CD14-positive monocyte (primary cell): ENCODE measurements at regions not wholly inside any gene's neighbourhood (a gene's known extent, or its start where the extent isn't known, plus 50 kb on each side); places are given as distances from the start of the nearest gene placed in this dataset.

Source experiments
- DNase-seq, 3 donors: peaks; one replicate each; pipeline ENCODE4 v3.0.0-alpha.2; 2011 to 2022
- H2AFZ ChIP-seq: 2 replicates; pipeline ENCODE4 v1.6.0; 2012; ENCODE audit warnings: mild to moderate bottlenecking, low read depth, low read length, inconsistent platforms; ENCODE audit not compliant: insufficient read depth, poor library complexity, severe bottlenecking
- H3K27ac ChIP-seq, 2 donors: 1 replicate in 1 of 2; 2 replicates in 1 of 2; pipeline ENCODE4 v1.5.1; 2012 to 2013; ENCODE audit warnings: low read length in 2 of 2, control low read depth in 1 of 2, inconsistent platforms in 1 of 2, low read depth in 1 of 2, mild to moderate bottlenecking in 1 of 2
- H3K27me3 ChIP-seq, 2 donors: one replicate each; pipeline versions ENCODE4 v1.6.0 to v1.6.1; 2011 to 2013; ENCODE audit warnings: low read length in 2 of 2; ENCODE audit not compliant: control insufficient read depth in 2 of 2, insufficient read depth in 2 of 2
- H3K36me3 ChIP-seq, 2 donors: replicated peaks in 1 of 2; 1 replicate in 1 of 2; 2 replicates in 1 of 2; pipeline versions ENCODE4 v1.5.1 to v1.6.1; 2012 to 2013; ENCODE audit warnings: low read length in 2 of 2, control low read depth in 1 of 2, inconsistent platforms in 1 of 2, mild to moderate bottlenecking in 1 of 2; ENCODE audit not compliant: insufficient read depth in 2 of 2, control insufficient read depth in 1 of 2
- H3K4me1 ChIP-seq, 2 donors: 1 replicate in 1 of 2; 2 replicates in 1 of 2; pipeline versions ENCODE4 v1.5.1 to v1.6.1; 2012 to 2013; ENCODE audit warnings: low read length in 2 of 2, control low read depth in 1 of 2, inconsistent platforms in 1 of 2, mild to moderate bottlenecking in 1 of 2, moderate library complexity in 1 of 2; ENCODE audit not compliant: insufficient read depth in 2 of 2, control insufficient read depth in 1 of 2
- H3K4me2 ChIP-seq: replicated peaks from 2 replicates; pipeline ENCODE3; 2012; ENCODE audit warnings: low read length, moderate library complexity, mild to moderate bottlenecking; ENCODE audit not compliant: poor library complexity, severe bottlenecking; ENCODE audit errors: extremely low read depth
- H3K4me3 ChIP-seq, 3 experiments: fragments of 200-600 bp in 1 of 3; sonication (generic) in 1 of 3; replicated peaks in 1 of 3; 1 replicate in 2 of 3; 2 replicates in 1 of 3; pipeline ENCODE4 v1.5.1; 2011 to 2013; ENCODE audit warnings: low read length in 3 of 3, mild to moderate bottlenecking in 3 of 3, control low read depth in 2 of 3, low read depth in 2 of 3, inconsistent platforms in 1 of 3, moderate library complexity in 1 of 3
- H3K79me2 ChIP-seq: 2 replicates; pipeline ENCODE4 v1.6.0; 2012; ENCODE audit warnings: mild to moderate bottlenecking, control low read depth, inconsistent platforms, low read length, moderate library complexity; ENCODE audit not compliant: insufficient read depth
- H3K9ac ChIP-seq: 2 replicates; pipeline ENCODE4 v1.6.0; 2017; ENCODE audit warnings: low read length, mild to moderate bottlenecking; ENCODE audit not compliant: insufficient read depth, poor library complexity, severe bottlenecking
- H3K9me3 ChIP-seq, 2 donors: replicated peaks in 1 of 2; 1 replicate in 1 of 2; 2 replicates in 1 of 2; pipeline versions ENCODE4 v1.5.1 to v1.6.1; 2012 to 2013; ENCODE audit warnings: low read length in 2 of 2, control low read depth in 1 of 2; ENCODE audit not compliant: control insufficient read depth in 1 of 2, insufficient read depth in 1 of 2
- H4K20me1 ChIP-seq: 2 replicates; pipeline ENCODE4 v1.6.0; 2012; ENCODE audit warnings: mild to moderate bottlenecking, low read length, control low read depth, moderate library complexity; ENCODE audit not compliant: insufficient read depth
- H3K27ac Mint-ChIP-seq, 7 donors: one replicate each; pipeline ENCODE4 v1.8.0; 2020; ENCODE audit warnings: mild to moderate bottlenecking in 7 of 7, mixed read lengths in 7 of 7, moderate library complexity in 6 of 7, inconsistent platforms in 2 of 7
- H3K27me3 Mint-ChIP-seq, 3 donors: one replicate each; pipeline ENCODE4 v1.8.0; 2021 to 2022; ENCODE audit warnings: low read depth in 3 of 3, mild to moderate bottlenecking in 3 of 3, mixed read lengths in 3 of 3, moderate library complexity in 3 of 3, inconsistent platforms in 1 of 3
- H3K36me3 Mint-ChIP-seq, 2 donors: one replicate each; pipeline ENCODE4 v1.8.0; 2020; ENCODE audit warnings: mixed read lengths in 2 of 2, inconsistent platforms in 1 of 2, mild to moderate bottlenecking in 1 of 2
- H3K4me1 Mint-ChIP-seq: one replicate; pipeline ENCODE4 v1.8.0; 2020; ENCODE audit warnings: mild to moderate bottlenecking, mixed read lengths
- H3K4me3 Mint-ChIP-seq, 2 donors: one replicate each; pipeline ENCODE4 v1.8.0; 2020; ENCODE audit warnings: mild to moderate bottlenecking in 2 of 2, mixed read lengths in 2 of 2, moderate library complexity in 1 of 2
- H3K9me3 Mint-ChIP-seq, 7 donors: one replicate each; pipeline ENCODE4 v1.8.0; 2020 to 2022; ENCODE audit warnings: mixed read lengths in 7 of 7, mild to moderate bottlenecking in 6 of 7, moderate library complexity in 6 of 7, inconsistent platforms in 2 of 7
- WGBS: methylation state at CpG from one replicate; pipeline ENCODE4 v1.1.5; 2013; ENCODE audit warnings: missing lambda C conversion rate; ENCODE audit not compliant: insufficient coverage; 5-methylcytosine and 5-hydroxymethylcytosine counted together
- intact Hi-C, 2 donors: fragments of 100-400 bp; cut with micrococcal nuclease; formaldehyde crosslinking; loops; one replicate each; pipeline versions ENCODE4 v1.15.0 to v1.15.1; 2023
- TF ChIP-seq, protein P1 (sequence below): fragments of 200-600 bp; IDR thresholded peaks from one replicate; pipeline ENCODE4 v1.8.0; 2022; ENCODE audit warnings: antibody characterized with exemption, mild to moderate bottlenecking

DNA sequence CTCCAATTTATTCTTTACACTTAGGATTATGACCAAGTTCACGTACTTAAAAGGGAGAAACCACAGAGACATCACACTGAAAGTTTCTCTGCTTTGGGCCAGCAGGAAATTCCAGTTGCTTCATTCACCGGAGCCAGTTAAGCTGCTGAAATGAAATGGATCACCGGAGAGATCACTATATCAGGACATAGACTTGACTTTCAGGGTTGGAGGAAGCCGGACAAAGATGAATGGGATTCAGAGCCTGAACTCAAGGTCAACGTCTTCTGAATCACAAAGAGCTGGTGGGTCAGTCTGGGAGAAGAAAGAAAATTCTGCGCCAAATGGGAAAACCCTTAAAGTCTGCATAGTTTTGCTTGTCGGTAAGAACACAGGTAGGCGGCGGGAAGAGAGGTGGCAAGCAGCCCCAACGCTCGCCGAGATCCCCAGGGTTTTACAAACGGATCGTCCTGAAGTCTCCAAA, 81.9 kb upstream of the CCDC28A start:
- Histone ChIP-seq H3K9me3 (no peaks in the 10 kb centered on the region), H3K4me2 (peak overlapping the region; percentile 87), H3K36me3 (no peaks in the 10 kb centered on the region), H2AFZ (peak overlapping the region; percentile 85), H3K9ac (peak overlapping the region; percentile 76), H3K4me1 (peaks cover 13 to 17% of the 10 kb centered on the region in 2 donors), H3K27ac (no peak overlapping the region), H3K27me3 (peaks cover 3 to 23% of the 10 kb centered on the region in 2 donors), H3K79me2 (no peaks in the 10 kb centered on the region), H3K4me3 (peak overlapping the region; percentile 50 to 76 (median 76)), H4K20me1 (peaks cover 9% of the 10 kb centered on the region)
- intact Hi-C loops, result loop anchor here (5.0 to 10.0 kb wide), 3 partner anchors 81 to 99 kb away; partner anchors contain the start of gene CCDC28A (in 1 of the 2)
- peak overlapping the region; percentile 88 to 89 for H3K4me3 Mint-ChIP-seq
- peak overlapping the region in 2 of 7 donors; percentile 4 to 54 for H3K27ac Mint-ChIP-seq
- DNase-seq, result no peak
- H3K4me1 Mint-ChIP-seq, result peaks cover 12% of the 10 kb centered on the region
- peaks cover 0 to 3% (median 0%) of the 10 kb centered on the region in 7 donors for H3K9me3 Mint-ChIP-seq
- TF ChIP-seq, protein P1, sequence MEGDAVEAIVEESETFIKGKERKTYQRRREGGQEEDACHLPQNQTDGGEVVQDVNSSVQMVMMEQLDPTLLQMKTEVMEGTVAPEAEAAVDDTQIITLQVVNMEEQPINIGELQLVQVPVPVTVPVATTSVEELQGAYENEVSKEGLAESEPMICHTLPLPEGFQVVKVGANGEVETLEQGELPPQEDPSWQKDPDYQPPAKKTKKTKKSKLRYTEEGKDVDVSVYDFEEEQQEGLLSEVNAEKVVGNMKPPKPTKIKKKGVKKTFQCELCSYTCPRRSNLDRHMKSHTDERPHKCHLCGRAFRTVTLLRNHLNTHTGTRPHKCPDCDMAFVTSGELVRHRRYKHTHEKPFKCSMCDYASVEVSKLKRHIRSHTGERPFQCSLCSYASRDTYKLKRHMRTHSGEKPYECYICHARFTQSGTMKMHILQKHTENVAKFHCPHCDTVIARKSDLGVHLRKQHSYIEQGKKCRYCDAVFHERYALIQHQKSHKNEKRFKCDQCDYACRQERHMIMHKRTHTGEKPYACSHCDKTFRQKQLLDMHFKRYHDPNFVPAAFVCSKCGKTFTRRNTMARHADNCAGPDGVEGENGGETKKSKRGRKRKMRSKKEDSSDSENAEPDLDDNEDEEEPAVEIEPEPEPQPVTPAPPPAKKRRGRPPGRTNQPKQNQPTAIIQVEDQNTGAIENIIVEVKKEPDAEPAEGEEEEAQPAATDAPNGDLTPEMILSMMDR, result no peak
- 71% methylated on average over 13 of the region's 14 CpGs for WGBS
- H3K27me3 Mint-ChIP-seq, result peaks cover 26 to 34% (median 31%) of the 10 kb centered on the region in 3 donors
- no peaks in the 10 kb centered on the region for H3K36me3 Mint-ChIP-seq

DNA sequence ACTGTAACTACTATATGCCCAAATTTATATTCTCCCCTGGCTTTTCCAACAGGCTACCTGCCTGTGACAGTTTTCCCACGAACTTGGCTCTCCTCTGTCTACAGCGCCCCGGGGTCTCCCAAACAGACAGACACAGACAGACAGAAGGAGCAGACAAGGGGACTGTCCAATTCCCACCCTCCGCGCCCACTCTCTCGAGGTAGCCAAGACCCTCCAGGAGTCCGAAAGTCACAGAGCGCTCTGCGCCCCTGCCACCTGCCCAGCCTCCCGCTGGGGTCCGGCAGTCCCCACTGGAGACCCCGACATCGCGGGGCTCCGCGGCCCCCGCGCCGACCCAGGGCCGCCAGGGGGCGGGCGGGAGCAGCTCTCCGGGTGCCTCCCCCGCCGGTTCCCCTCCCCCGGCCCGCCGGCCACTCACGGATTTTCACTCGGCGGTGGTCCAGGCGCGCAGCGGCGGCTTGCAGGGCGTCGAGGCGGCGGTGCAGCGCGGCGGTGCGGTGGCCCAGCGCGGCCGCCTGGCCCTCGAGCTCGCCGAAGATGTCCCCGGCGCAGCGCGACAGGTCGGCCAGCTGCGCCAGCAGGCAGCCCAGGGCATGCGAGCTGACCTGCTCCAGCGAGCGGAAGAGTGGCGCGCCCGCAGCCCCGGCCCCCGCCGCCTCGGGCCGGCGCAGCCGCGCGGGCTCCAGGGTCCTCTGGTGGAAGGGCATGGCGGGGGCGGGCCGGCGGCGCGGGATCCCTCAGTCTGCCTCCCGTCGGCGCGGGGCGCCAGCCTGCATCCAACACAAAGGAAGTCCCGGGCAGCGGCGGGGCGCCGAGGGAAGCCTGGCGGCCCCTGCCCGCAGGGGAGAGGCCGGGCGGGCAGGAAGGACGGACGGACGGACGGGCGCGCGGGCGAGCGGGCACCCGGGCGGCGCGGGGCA, 81.3 kb upstream of the CCDC28A start:
- peak overlapping the region; percentile 76 for H3K9ac ChIP-seq
- Mint-ChIP-seq H3K27me3 (peaks cover 26 to 34% (median 31%) of the 10 kb centered on the region in 3 donors), H3K9me3 (peaks cover 0 to 3% (median 0%) of the 10 kb centered on the region in 7 donors), H3K4me3 (peak overlapping the region; percentile 88 to 89), H3K27ac (peak overlapping the region in 1 of 7 donors; percentile 46), H3K4me1 (peaks cover 12% of the 10 kb centered on the region), H3K36me3 (no peaks in the 10 kb centered on the region)
- H3K4me1 ChIP-seq, result peaks cover 13 to 17% of the 10 kb centered on the region in 2 donors
- WGBS, result under 1% methylated on average over 103 of the region's 103 CpGs
- peaks cover 9% of the 10 kb centered on the region for H4K20me1 ChIP-seq
- peak; percentile 28 to 53 (median 43) for DNase-seq
- no peaks in the 10 kb centered on the region for H3K79me2 ChIP-seq
- H3K27ac ChIP-seq, result peak overlapping the region in 1 of 2 donors; percentile 23
- H3K9me3 ChIP-seq, result no peaks in the 10 kb centered on the region
- peaks cover 3 to 23% of the 10 kb centered on the region in 2 donors for H3K27me3 ChIP-seq
- intact Hi-C loops, result loop anchor here (5.0 to 10.0 kb wide), 3 partner anchors 80 to 100 kb away; partner anchors contain the start of gene CCDC28A (in 1 of the 2)
- no peaks in the 10 kb centered on the region for H3K36me3 ChIP-seq
- H3K4me2 ChIP-seq, result peak overlapping the region; percentile 87
- H3K4me3 ChIP-seq, result peak overlapping the region; percentile 50 to 76 (median 76)
- TF ChIP-seq, protein P1, result peak; percentile 100
- peak overlapping the region; percentile 85 for H2AFZ ChIP-seq
